Body of pancreas (tissue), 4 donors: ENCODE measurements at regions not wholly inside any gene's neighbourhood (a gene's known extent, or its start where the extent isn't known, plus 50 kb on each side); places are given as distances from the start of the nearest gene placed in this dataset.
"Not testable (repeated sequence)": the region's sequence is repeated elsewhere in the genome, so short reads cannot be mapped to it uniquely, and the experiment has no call there.

Experiments
- POLR2A ChIP-seq, 3 donors: fragments of 450-650 bp; IDR thresholded peaks; one replicate each; pipeline ENCODE4 v1.6.1; 2016; ENCODE audit warnings: antibody characterized with exemption in 3 of 3, mild to moderate bottlenecking in 2 of 3
- TF ChIP-seq, protein P1 (sequence below), 7 experiments: fragments of 450-650 bp in 4 of 7; fragments of 200-600 bp in 3 of 7; sonication (generic) in 3 of 7; IDR thresholded peaks; one replicate each; pipeline ENCODE4 v1.5.1; 2016 to 2019; ENCODE audit warnings: antibody characterized with exemption in 7 of 7

DNA sequence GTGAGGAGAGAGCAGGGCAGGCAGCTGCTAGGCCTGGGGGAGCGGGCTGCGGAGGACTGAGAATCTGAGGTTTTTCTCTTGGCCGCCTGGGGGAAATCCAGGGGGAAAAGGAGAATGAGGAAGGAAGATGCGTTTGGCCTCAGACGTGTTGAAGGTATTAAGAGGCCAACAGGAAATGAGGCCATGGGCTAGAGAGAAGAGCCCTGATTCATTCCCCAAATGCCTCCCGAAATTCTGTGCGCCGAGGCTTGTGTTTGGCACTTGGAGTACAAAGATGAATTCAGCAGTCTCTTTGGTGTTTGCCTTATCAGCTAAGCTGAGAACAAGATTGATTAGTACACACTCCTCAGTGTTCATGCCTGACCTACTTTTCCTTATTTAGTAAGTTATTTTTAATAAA is 68.1 kb downstream of the SPDYE17 start:
- TF ChIP-seq, protein P1, sequence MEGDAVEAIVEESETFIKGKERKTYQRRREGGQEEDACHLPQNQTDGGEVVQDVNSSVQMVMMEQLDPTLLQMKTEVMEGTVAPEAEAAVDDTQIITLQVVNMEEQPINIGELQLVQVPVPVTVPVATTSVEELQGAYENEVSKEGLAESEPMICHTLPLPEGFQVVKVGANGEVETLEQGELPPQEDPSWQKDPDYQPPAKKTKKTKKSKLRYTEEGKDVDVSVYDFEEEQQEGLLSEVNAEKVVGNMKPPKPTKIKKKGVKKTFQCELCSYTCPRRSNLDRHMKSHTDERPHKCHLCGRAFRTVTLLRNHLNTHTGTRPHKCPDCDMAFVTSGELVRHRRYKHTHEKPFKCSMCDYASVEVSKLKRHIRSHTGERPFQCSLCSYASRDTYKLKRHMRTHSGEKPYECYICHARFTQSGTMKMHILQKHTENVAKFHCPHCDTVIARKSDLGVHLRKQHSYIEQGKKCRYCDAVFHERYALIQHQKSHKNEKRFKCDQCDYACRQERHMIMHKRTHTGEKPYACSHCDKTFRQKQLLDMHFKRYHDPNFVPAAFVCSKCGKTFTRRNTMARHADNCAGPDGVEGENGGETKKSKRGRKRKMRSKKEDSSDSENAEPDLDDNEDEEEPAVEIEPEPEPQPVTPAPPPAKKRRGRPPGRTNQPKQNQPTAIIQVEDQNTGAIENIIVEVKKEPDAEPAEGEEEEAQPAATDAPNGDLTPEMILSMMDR (IDR thresholded peaks at IDR 0.05), result not testable (repeated sequence)
- not testable (repeated sequence) for TF ChIP-seq POLR2A (IDR thresholded peaks at IDR 0.05)
